Adrenal gland (tissue), 5 donors: ENCODE measurements at regions not wholly inside any gene's neighbourhood (a gene's known extent, or its start where the extent isn't known, plus 50 kb on each side); places are given as distances from the start of the nearest gene placed in this dataset.
"Not testable (repeated sequence)": the region's sequence is repeated elsewhere in the genome, so short reads cannot be mapped to it uniquely, and the experiment has no call there.

Source experiments
- POLR2A ChIP-seq, 2 donors: fragments of 450-650 bp; IDR thresholded peaks; one replicate each; pipeline ENCODE4 v1.6.1; 2017; ENCODE audit warnings: antibody characterized with exemption in 2 of 2, mild to moderate bottlenecking in 2 of 2, moderate library complexity in 1 of 2
- TF ChIP-seq, protein P1 (sequence below), 6 experiments: fragments of 450-650 bp in 4 of 6; fragments of 200-600 bp in 2 of 6; sonication (generic) in 1 of 6; IDR thresholded peaks; 1 replicate in 5 of 6; 2 replicates in 1 of 6; pipeline versions ENCODE4 v1.5.1 to v1.8.0; 2016 to 2021; ENCODE audit warnings: antibody characterized with exemption in 6 of 6, mild to moderate bottlenecking in 2 of 6, moderate library complexity in 1 of 6
- donor health status: DM: no; HTN: no; CAD: no.

DNA sequence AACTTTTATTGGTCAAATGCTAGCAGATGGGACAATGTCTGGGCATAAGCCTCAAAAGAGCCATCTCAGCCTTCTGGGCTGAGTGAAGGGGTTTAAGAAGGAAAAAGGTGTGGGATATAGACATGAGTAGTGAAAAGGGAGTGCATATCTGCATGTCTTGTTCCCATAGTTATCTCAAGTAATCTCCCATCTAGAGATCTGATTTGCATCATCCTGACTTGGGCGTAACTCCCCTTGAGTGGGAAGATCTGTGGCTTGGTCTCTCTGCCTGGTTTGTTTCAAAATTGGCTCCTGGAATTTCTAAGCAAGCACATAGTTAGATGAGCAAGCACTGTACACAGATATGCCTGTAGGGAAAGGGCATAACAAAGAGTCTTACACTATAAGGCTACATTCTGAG is 228.9 kb downstream of the SPATA31A6 start:
- TF ChIP-seq, protein P1, sequence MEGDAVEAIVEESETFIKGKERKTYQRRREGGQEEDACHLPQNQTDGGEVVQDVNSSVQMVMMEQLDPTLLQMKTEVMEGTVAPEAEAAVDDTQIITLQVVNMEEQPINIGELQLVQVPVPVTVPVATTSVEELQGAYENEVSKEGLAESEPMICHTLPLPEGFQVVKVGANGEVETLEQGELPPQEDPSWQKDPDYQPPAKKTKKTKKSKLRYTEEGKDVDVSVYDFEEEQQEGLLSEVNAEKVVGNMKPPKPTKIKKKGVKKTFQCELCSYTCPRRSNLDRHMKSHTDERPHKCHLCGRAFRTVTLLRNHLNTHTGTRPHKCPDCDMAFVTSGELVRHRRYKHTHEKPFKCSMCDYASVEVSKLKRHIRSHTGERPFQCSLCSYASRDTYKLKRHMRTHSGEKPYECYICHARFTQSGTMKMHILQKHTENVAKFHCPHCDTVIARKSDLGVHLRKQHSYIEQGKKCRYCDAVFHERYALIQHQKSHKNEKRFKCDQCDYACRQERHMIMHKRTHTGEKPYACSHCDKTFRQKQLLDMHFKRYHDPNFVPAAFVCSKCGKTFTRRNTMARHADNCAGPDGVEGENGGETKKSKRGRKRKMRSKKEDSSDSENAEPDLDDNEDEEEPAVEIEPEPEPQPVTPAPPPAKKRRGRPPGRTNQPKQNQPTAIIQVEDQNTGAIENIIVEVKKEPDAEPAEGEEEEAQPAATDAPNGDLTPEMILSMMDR (IDR thresholded peaks at IDR 0.05), result not testable (repeated sequence)
- TF ChIP-seq POLR2A (IDR thresholded peaks at IDR 0.05), result not testable (repeated sequence)
